Osteoblast (primary cell): ENCODE measurements at regions not wholly inside any gene's neighbourhood (a gene's known extent, or its start where the extent isn't known, plus 50 kb on each side); places are given as distances from the start of the nearest gene placed in this dataset.

ENCODE experiments used
- DNase-seq: peaks from one replicate; pipeline ENCODE4 v3.0.0; 2011; ENCODE audit warnings: low spot score, mixed read lengths; ENCODE audit not compliant: insufficient read length; ENCODE audit errors: missing footprints
- H2AFZ ChIP-seq: 2 replicates; pipeline ENCODE4 v1.6.0; 2011; ENCODE audit warnings: mild to moderate bottlenecking, low read length
- H3K27ac ChIP-seq: 2 replicates; pipeline ENCODE4 v1.5.1; 2011; ENCODE audit warnings: mild to moderate bottlenecking, low read depth, low read length, moderate library complexity
- H3K27me3 ChIP-seq: 2 replicates; pipeline ENCODE4 v1.6.0; 2012; ENCODE audit warnings: mild to moderate bottlenecking, control low read depth, inconsistent platforms, low read length, moderate library complexity; ENCODE audit not compliant: insufficient read depth
- H3K36me3 ChIP-seq: 2 replicates; pipeline ENCODE4 v1.5.1; 2011; ENCODE audit warnings: mild to moderate bottlenecking, low read length, control low read depth, moderate library complexity; ENCODE audit not compliant: insufficient read depth
- H3K4me1 ChIP-seq: 2 replicates; pipeline ENCODE4 v1.5.1; 2011; ENCODE audit warnings: mild to moderate bottlenecking, low read length, control low read depth, moderate library complexity; ENCODE audit not compliant: insufficient read depth
- H3K4me2 ChIP-seq: 2 replicates; pipeline ENCODE4 v1.6.0; 2011; ENCODE audit warnings: mild to moderate bottlenecking, low read length; ENCODE audit not compliant: insufficient read depth
- H3K4me3 ChIP-seq: fragments of 200-600 bp; sonication (generic); 3 replicates; pipeline ENCODE4 v1.5.1; 2012; ENCODE audit warnings: mild to moderate bottlenecking, low read length, inconsistent platforms; ENCODE audit not compliant: insufficient read depth
- H3K79me2 ChIP-seq: 2 replicates; pipeline ENCODE4 v1.6.0; 2012; ENCODE audit warnings: mild to moderate bottlenecking, low read length, control low read depth, inconsistent platforms; ENCODE audit not compliant: insufficient read depth
- H3K9me3 ChIP-seq: 2 replicates; pipeline ENCODE4 v1.5.1; 2011; ENCODE audit warnings: low read depth, low read length, control low read depth
- H4K20me1 ChIP-seq: 2 replicates; pipeline ENCODE4 v1.6.0; 2012; ENCODE audit warnings: mild to moderate bottlenecking, low read length, control low read depth; ENCODE audit not compliant: insufficient read depth
- TF ChIP-seq, protein P1 (sequence below): IDR thresholded peaks from 2 replicates; pipeline ENCODE4 v1.5.1; 2011; ENCODE audit warnings: mild to moderate bottlenecking, low read depth, low read length, moderate library complexity; ENCODE audit errors: extremely low read depth

- Histone ChIP-seq H3K27ac (no peak overlapping the region), H3K36me3 (no peaks in the 10 kb centered on the region), H3K9me3 (no peaks in the 10 kb centered on the region), H3K4me3 (no peak overlapping the region), H3K4me2 (no peak overlapping the region), H3K79me2 (no peaks in the 10 kb centered on the region), H4K20me1 (no peaks in the 10 kb centered on the region), H3K4me1 (peaks cover 26% of the 10 kb centered on the region), H3K27me3 (no peaks in the 10 kb centered on the region), H2AFZ (no peak overlapping the region)
- TF ChIP-seq, protein P1, sequence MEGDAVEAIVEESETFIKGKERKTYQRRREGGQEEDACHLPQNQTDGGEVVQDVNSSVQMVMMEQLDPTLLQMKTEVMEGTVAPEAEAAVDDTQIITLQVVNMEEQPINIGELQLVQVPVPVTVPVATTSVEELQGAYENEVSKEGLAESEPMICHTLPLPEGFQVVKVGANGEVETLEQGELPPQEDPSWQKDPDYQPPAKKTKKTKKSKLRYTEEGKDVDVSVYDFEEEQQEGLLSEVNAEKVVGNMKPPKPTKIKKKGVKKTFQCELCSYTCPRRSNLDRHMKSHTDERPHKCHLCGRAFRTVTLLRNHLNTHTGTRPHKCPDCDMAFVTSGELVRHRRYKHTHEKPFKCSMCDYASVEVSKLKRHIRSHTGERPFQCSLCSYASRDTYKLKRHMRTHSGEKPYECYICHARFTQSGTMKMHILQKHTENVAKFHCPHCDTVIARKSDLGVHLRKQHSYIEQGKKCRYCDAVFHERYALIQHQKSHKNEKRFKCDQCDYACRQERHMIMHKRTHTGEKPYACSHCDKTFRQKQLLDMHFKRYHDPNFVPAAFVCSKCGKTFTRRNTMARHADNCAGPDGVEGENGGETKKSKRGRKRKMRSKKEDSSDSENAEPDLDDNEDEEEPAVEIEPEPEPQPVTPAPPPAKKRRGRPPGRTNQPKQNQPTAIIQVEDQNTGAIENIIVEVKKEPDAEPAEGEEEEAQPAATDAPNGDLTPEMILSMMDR, result no peak
- no peak for DNase-seq
Observed at GRCh38 chr1:60992165-60992564, 90.2 kb upstream of the NFIA start.

GRCh38 chr1:60990714-60991090 lies 91.7 kb upstream of the NFIA start:
- DNase-seq, result no peak
- Histone ChIP-seq H3K27ac (peak overlapping the region; percentile 87), H2AFZ (peak overlapping the region; percentile 83), H3K4me1 (peaks cover 26% of the 10 kb centered on the region), H3K79me2 (no peaks in the 10 kb centered on the region), H3K36me3 (no peaks in the 10 kb centered on the region), H3K4me3 (no peak overlapping the region), H3K4me2 (peak overlapping the region; percentile 56), H4K20me1 (no peaks in the 10 kb centered on the region), H3K27me3 (no peaks in the 10 kb centered on the region), H3K9me3 (no peaks in the 10 kb centered on the region)
- TF ChIP-seq, protein P1, result no peak

DNA sequence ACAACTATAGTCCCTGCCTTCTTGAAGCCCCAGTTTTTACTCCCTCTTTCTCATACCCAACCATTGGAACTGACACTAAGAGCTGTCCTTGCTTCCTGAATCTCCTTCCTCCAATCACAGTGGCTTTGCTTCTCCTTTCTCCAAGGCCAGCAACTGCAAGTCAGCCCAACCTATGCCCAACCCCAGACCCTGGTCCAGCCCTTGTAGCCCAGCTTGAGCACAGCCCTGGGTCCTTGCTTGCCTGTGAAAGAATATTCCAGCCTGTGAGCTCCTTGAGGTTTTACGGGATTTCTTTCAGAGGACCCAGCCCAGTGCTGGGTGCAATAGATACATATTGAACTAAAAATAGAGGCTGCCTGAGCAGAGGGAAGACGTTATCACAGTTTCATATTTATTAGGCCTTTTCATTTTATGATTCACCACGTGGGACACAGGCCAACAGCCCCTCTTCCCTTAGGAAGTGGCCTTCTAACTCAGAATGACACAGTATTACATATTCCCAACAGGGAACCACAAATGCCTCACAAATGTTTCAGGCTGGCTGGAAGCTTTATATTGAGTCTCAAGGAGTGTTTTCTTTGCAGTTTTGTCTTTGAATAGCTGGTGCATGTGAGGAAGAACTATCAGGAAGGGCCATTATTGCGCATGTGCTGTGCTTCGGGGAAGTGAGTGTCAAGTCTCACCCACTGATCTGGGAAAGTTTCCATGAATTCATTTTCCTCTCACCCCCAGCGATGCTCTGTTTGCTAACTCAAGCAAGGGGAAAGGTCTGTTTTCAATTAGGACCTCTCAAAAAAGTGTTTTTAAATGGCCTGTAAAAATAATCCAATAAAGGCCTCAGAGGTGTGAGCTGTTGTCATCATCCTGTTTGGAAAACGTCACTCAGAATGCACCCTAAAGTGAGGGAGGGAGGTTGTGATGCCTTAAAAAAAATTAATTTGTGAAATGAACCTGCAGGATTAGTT lies 92.3 kb upstream of the NFIA start:
- Histone ChIP-seq H3K4me2 (peak overlapping the region; percentile 56), H3K4me3 (peak overlapping the region; percentile 18), H3K9me3 (no peaks in the 10 kb centered on the region), H3K27me3 (no peaks in the 10 kb centered on the region), H4K20me1 (no peaks in the 10 kb centered on the region), H2AFZ (peak overlapping the region; percentile 83), H3K27ac (peak overlapping the region; percentile 87), H3K36me3 (no peaks in the 10 kb centered on the region), H3K79me2 (no peaks in the 10 kb centered on the region), H3K4me1 (peaks cover 26% of the 10 kb centered on the region)
- DNase-seq, result peak; percentile 86
- TF ChIP-seq, protein P1, result no peak

DNA sequence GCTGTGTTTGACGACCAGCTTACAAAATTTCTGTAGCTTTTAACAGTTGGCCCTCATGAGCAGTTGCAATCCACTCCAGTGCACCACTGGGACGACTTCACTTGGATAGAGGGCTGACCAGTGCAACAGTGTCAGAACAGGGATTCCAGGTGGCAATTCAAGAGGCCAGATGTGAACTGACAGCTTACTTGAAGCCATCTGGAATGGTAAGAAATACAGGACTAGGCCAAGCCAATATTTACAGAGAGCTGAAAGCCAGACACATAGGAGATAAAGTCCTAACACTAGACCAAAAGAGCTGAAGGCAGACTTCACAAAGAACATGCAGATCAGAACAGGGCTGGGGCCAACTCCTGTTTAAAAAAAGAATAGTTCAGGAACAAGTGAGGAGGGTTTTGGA lies 93.5 kb upstream of the NFIA start:
- TF ChIP-seq, protein P1, result no peak
- Histone ChIP-seq H3K27ac (no peak overlapping the region), H3K4me1 (peaks cover 26% of the 10 kb centered on the region), H3K36me3 (no peaks in the 10 kb centered on the region), H3K4me2 (no peak overlapping the region), H3K9me3 (no peaks in the 10 kb centered on the region), H3K4me3 (no peak overlapping the region), H2AFZ (no peak overlapping the region), H3K79me2 (no peaks in the 10 kb centered on the region), H3K27me3 (no peaks in the 10 kb centered on the region), H4K20me1 (no peaks in the 10 kb centered on the region)
- no peak for DNase-seq
